MV-4-11 (cell line): ENCODE measurements at regions not wholly inside any gene's neighbourhood (a gene's known extent, or its start where the extent isn't known, plus 50 kb on each side); places are given as distances from the start of the nearest gene placed in this dataset.
"Not testable (repeated sequence)": the region's sequence is repeated elsewhere in the genome, so short reads cannot be mapped to it uniquely, and the experiment has no call there.

Experiments
- DNase-seq: peaks from one replicate; lab custom pipeline; 2025; lab: John Stamatoyannopoulos, UW

DNA sequence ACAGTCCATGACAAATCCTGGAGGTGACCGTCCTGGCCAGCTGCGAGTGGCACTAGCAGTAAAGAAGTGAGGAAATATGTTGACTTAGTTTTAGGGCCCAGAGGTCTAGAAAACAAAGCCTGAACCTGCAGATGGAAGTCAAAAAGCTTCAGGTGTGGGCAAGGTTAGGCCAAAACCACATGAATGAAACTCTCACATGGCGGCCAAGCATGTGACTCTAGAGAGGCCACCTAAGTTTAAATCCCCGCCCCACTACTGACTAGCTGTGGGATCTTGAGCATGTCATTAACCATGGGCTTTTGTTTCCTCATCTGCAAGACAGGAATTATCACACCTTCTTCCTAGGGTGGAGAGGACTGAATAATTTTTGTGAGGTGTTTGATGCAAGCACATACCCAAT, 148.2 kb upstream of the DAB1 start:
- no peak for DNase-seq

GRCh38 chr1:57558066-57558465, 134.2 kb upstream of the DAB1 start:
- DNase-seq: not testable (repeated sequence)

DNA sequence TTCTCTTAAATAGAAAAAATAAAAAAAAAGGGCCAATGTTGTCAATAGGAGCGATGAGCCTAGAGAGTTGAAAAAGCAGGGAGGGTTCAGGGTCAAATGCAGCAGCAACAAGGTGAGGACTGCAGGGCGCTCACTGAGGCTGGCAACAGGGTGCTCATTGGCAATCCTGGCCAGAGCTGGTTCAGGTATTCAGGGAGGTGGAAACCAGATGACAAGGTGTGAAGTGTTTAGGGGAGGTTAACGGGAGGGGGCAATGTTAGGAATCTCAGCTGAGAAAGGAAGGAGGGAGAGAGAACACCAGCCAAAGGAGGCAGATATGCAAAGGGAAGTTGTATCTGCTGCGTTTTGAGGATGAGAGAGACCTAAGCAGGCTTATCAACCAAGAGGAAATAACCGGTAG, 129.8 kb upstream of the DAB1 start:
- DNase-seq: peak; percentile 3

GRCh38 chr1:57551476-57551875, 127.6 kb upstream of the DAB1 start:
- DNase-seq: no peak

- peak; percentile 89 for DNase-seq
Observed at GRCh38 chr1:57550092-57550491, 126.2 kb upstream of the DAB1 start.

DNA sequence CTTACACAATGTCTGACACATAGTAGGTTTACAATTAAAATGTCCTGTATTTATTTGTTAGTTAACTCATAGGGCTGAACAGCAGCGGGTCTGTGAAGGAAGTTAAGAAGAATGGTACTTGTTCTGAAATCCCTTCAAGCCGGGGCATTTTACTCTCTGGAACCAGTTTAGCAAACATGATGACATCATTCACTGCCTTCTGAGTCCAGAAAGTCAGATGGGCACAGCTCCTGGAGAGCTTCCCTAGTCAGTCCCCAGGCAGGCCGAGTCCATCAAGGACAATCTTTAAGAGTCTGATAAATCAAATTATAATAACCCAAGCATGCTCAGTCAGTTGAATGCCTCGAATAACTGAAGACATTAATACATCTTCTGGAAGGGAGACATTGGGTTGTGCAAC, 125.4 kb upstream of the DAB1 start:
- peak; percentile 22 for DNase-seq

- DNase-seq: peak; percentile 91
Observed at GRCh38 chr1:57546549-57547330, 122.9 kb upstream of the DAB1 start.

DNA sequence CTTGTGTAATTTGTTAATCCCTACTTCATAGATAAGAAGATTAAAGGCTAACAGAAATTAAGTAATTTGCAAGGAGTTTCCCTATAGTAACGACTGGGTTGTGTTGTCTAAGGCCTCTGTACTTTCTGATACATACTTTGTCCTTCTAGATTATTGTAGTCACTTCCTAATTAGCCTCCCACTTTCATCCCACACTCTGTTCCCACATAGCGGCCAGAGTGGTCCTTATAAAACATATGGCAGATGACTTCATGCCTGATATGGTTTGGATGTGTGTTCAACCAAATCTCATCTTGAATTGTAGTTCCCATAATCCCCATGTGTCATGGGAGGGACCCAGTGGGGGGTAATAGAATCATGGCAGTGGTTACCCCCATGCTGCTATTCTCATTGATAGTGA, 120.5 kb upstream of the DAB1 start:
- DNase-seq: no peak

- DNase-seq: no peak
Observed at GRCh38 chr1:57536749-57537423, 113.0 kb upstream of the DAB1 start.

DNA sequence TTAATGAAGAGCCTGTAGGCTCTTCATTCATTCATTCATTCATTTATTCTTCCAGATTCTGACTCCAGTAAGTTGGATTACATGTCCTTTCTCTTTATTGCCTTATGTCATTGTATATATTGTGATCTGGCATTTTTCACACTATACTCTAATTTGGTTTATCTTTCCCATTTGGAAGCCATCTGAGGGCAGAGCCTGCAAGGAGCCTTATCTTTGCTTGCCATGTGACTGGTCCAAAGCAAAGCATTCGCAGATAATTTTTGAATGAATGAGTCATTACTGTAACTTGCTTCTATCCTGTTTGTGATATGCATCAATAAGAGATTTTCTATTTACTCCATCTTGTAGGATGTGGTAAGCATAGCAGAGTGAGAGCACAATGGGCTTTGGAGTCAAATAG, 108.4 kb upstream of the DAB1 start:
- no peak for DNase-seq

DNA sequence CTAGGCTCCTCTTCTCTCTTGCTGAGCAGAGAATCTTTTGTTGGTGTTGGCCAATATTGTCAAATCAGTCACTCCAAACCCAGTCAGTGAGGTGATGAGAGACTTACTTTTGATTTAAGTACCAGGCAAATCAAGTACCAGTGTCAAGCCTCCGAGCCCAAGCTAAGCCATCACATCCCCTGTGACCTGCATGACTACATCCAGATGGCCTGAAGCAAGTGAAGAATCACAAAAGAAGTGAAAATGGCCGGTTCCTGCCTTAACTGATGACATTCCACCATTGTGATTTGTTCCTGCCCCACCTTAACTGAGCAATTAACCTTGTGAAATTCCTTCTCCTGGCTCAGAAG, 107.0 kb upstream of the DAB1 start:
- not testable (repeated sequence) for DNase-seq

DNA sequence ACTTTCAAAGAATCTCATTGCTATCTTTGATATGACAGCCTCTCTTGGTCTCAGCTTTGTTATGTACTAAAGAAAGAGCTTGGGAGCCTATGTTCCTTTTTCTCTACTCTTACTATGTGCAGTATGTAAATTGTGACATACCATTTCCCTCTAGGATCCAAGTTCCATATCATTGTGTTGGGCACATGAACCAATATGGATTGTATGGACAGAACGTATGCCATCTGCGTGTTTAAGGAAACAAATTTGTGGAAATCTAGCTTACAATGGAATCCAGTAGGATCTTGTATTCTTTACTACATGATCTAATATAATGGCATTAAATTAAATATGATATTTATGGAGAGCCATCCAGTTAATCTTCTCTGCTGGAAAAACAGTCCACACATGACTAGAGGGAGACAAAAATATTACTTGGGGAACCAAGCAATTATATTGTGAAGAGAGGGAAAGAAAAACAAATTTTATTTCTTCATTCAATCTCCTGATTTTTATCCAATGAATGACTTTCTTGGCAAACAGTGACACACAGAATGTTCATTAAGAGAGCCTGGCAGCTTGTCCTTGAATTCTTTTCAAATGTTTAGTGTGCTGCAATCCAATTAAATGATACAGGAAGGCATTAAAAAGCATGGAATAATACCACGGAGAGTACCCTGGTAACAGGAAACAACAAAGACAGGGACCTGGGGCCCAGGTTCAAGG, 106.5 kb upstream of the DAB1 start:
- DNase-seq: no peak

GRCh38 chr1:57522575-57522974, 98.7 kb upstream of the DAB1 start:
- no peak for DNase-seq

DNA sequence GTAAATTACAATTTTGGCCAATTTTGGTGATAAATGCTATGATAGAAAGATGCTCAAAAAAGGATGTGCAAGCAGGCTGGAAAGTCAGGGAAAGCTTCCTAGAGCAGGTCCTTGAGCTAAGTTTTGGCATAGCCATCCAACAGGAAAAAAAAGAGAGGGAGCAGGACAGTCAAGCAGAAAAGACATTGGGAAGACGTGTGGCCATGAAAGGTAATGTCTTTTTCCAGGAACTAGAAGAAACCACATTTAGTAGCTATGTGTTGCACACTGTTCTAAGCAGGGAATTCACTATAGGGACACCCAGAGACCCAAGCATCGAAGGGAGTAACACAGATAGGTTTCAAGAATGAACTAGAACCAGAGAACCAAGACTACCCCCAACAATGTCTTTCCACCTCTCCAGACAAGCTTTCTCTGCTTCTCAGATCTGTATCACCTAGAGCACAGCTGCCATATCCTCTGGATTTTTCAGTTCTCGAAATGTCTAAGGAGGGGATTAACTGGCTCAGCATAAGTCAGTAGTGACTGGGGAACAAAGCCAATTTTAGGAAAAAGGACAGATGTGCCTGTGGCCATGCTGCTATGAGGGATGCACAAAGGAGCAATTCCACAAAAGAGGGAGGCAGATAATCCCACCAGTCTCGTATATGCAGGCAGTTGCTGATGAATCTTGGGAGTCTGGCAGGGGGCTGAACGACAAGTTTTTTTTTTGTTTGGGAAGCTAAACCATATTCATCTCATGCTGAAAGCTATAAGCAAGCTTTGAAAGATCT, 97.1 kb upstream of the DAB1 start:
- peak; percentile 41 for DNase-seq

DNA sequence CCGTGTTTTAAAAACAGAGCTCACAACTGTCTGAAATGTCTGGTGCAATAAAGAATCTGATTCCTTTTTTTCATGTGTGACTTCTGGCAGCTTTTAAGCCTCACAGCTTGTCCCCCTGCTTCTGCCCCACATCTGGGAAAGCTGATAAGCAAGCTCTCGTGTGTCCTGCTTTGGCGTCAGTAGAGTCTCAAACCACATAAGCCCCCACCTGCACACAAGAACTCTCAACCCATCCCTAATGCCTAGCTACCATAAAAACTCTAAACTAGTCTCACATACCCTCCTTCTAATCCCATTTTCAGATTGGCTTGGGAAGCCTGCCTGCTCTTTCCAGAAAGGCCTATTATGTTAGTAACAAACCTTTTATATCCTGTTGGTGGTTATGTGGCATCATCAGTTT, 94.6 kb upstream of the DAB1 start:
- DNase-seq: no peak

GRCh38 chr1:57517587-57518374, 93.9 kb upstream of the DAB1 start:
- DNase-seq: no peak

GRCh38 chr1:57512386-57512785, 88.5 kb upstream of the DAB1 start:
- no peak for DNase-seq

DNA sequence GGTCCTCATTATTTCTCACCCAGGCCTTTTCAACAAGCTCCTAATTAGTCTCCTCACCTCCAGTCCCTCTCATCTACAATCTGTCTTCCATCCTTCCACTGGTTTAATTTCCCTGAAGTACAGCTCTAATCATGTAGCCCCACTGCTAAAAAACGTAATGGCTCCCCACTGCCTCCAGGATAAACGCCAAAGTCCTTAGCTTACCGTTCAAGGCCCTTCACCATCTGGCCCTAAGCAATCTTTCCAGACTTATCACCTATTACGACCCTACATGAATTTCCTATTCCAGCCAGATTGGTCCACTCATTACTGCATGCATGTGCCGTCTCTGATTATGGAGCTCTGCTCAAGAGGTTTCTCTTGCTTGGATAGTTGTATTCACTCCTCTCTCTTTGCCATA, 83.1 kb upstream of the DAB1 start:
- DNase-seq: no peak

DNA sequence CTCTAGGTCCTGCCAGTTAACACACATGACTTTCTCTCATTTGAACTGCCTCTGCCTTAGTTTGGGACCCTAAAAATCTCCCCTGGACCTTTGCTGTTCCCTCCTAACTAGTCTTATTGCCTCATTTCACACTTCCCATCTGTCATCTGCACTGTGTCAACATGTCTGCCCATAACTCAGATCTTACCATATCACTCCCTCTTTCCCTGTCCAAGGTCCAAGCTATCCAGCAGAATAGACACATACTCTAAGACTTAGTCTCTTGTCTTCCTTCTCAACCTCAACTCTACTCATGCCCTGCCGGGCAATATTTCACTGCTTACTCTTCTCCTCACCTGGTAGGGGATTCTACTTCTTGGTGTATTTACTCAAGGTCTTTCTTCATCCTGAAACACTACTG, 79.5 kb upstream of the DAB1 start:
- no peak for DNase-seq

GRCh38 chr1:57500136-57500830, 76.4 kb upstream of the DAB1 start:
- no peak for DNase-seq

DNA sequence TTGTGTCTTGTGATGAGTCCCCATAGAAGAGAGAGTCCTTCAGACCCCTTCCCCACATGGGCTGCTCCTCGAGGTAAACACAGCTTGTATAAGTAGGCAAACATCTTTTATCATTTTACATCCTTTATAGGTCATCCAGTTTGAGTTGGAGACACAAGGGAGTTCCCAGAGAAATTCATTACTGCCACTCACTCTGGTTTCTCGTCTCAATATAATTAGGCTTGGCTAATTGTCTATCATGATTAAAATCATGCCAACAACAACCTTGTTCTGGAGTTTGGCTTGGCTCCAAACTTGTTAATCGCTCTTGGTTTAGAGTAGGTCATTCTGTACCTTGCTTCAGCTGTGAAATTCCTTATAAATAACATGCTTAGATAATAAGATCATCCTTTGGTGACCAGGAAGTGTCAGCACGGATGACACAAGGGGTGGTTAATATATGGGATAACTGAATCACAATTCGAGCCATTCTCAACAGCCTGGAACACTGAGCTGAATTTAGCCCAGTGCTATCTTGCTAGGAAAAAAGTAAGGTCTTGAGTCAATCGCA, 70.7 kb upstream of the DAB1 start:
- DNase-seq: no peak
